GM23338 (cell line): ENCODE measurements at regions not wholly inside any gene's neighbourhood (a gene's known extent, or its start where the extent isn't known, plus 50 kb on each side); places are given as distances from the start of the nearest gene placed in this dataset.

ENCODE experiments used
- CREB1 ChIP-seq: fragments of 250-450 bp; sonication (Bioruptor Pico); IDR thresholded peaks from 2 replicates; pipeline ENCODE4 v1.5.0; 2020; ENCODE audit warnings: low read depth, mild to moderate bottlenecking, moderate library complexity
- CTCF ChIP-seq, 2 experiments: fragments of 200-600 bp in 1 of 2; sonication (generic) in 1 of 2; conservative IDR thresholded peaks; 2 replicates each; pipeline versions ENCODE4 v1.5.1 to v1.6.1; 2016 to 2017; ENCODE audit warnings: antibody characterized with exemption in 2 of 2, low read depth in 2 of 2, mild to moderate bottlenecking in 2 of 2, moderate library complexity in 1 of 2
- EZH2 ChIP-seq: fragments of 200-600 bp; sonication (generic); IDR thresholded peaks from one replicate; pipeline ENCODE4 v1.8.0; 2017; ENCODE audit warnings: antibody characterized with exemption, mild to moderate bottlenecking, low read depth; ENCODE audit not compliant: unreplicated experiment
- EZH2phosphoT487 ChIP-seq: fragments of 200-600 bp; sonication (generic); IDR thresholded peaks from one replicate; pipeline ENCODE4 v1.8.1; 2018; ENCODE audit warnings: antibody characterized with exemption; ENCODE audit not compliant: unreplicated experiment
- JUNB ChIP-seq: IDR thresholded peaks from one replicate; pipeline ENCODE4 v1.6.1; 2016; ENCODE audit warnings: antibody characterized with exemption; ENCODE audit not compliant: unreplicated experiment
- NANOG ChIP-seq: IDR thresholded peaks from 2 replicates; pipeline ENCODE4 v1.6.1; 2016; ENCODE audit warnings: antibody characterized with exemption, borderline replicate concordance
- POLR2AphosphoS5 ChIP-seq: IDR thresholded peaks from 2 replicates; pipeline ENCODE4 v1.6.1; 2016; ENCODE audit warnings: antibody characterized with exemption, low read depth
- REST ChIP-seq: IDR thresholded peaks from one replicate; pipeline ENCODE4 v1.6.1; 2018; ENCODE audit warnings: antibody characterized with exemption; ENCODE audit not compliant: unreplicated experiment
- ZNF462 ChIP-seq: fragments of 250-450 bp; sonication (Bioruptor Pico); IDR thresholded peaks from 2 replicates; pipeline ENCODE4 v1.5.0; 2020; ENCODE audit warnings: mild to moderate bottlenecking, moderate library complexity

GRCh38 chr4:129246145-129246544, 150.2 kb downstream of the C4orf33 start:
- TF ChIP-seq EZH2phosphoT487: no peak
- no peak for TF ChIP-seq CTCF (conservative IDR thresholded peaks at IDR 0.05; ENCODE audit: low read depth in 2 of 2)
- no peak for TF ChIP-seq NANOG
- TF ChIP-seq JUNB: no peak
- no peak for TF ChIP-seq POLR2AphosphoS5
- no peak for TF ChIP-seq EZH2
- TF ChIP-seq REST: no peak
- TF ChIP-seq CREB1: no peak
- no peak for TF ChIP-seq ZNF462 (CRISPR knock-in tag)
